ENCODE measurements at regions not wholly inside any gene's neighbourhood (a gene's known extent, or its start where the extent isn't known, plus 50 kb on each side); places are given as distances from the start of the nearest gene placed in this dataset.

DNA sequence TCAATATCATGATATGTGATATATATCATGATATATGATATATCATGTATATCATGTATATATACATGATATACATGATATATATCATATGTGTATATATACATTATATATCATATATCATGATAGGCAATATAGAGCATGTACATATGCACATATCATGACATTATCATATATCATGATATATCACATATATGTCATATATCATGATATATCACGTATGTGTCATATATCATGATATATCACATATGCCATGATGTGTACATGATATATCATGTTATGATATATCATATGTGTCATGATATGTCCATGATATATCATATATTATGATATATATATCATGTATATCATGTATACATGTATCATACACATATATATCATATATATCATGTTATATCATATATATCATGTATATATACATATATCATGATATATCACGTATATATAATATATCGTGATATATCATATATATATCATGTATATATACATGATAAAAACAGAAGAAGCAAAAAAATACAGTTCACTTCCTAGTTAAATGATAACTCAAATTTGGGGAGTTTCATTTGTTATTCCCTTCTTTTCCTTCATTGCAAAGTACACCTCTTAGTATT is 670.1 kb upstream of the EPHA5 start:
- TF ChIP-seq ZNF565 (CRISPR knock-in tag; conservative IDR thresholded peaks at IDR 0.05; ENCODE audit: low read depth) (no peak), OSR1 (CRISPR knock-in tag; IDR thresholded peaks at IDR 0.05) (no peak), CSDC2 (CRISPR knock-in tag; IDR thresholded peaks at IDR 0.05) (no peak), CREB5 (CRISPR knock-in tag; IDR thresholded peaks at IDR 0.05; ENCODE audit: low read depth) (no peak), ZFP30 (CRISPR knock-in tag; IDR thresholded peaks at IDR 0.05) (no peak), BACH2 (CRISPR knock-in tag; IDR thresholded peaks at IDR 0.05; ENCODE audit: borderline replicate concordance) (no peak), RARB (CRISPR knock-in tag; IDR thresholded peaks at IDR 0.05) (no peak), ZNF70 (CRISPR knock-in tag; IDR thresholded peaks at IDR 0.05) (no peak), ESRRG (CRISPR knock-in tag; IDR thresholded peaks at IDR 0.05) (no peak), TOX (CRISPR knock-in tag; IDR thresholded peaks at IDR 0.05; ENCODE audit: borderline replicate concordance) (no peak), CSRNP3 (CRISPR knock-in tag; IDR thresholded peaks at IDR 0.05) (no peak)
- no peak for ATAC-seq

- no peak for ATAC-seq
- TF ChIP-seq, protein P1, sequence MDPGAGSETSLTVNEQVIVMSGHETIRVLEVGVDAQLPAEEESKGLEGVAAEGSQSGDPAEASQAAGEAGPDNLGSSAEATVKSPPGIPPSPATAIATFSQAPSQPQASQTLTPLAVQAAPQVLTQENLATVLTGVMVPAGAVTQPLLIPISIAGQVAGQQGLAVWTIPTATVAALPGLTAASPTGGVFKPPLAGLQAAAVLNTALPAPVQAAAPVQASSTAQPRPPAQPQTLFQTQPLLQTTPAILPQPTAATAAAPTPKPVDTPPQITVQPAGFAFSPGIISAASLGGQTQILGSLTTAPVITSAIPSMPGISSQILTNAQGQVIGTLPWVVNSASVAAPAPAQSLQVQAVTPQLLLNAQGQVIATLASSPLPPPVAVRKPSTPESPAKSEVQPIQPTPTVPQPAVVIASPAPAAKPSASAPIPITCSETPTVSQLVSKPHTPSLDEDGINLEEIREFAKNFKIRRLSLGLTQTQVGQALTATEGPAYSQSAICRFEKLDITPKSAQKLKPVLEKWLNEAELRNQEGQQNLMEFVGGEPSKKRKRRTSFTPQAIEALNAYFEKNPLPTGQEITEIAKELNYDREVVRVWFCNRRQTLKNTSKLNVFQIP (CRISPR knock-in tag; IDR thresholded peaks at IDR 0.05; ENCODE audit: borderline replicate concordance, low read depth), result no peak
- TF ChIP-seq CREB5 (CRISPR knock-in tag; IDR thresholded peaks at IDR 0.05; ENCODE audit: low read depth) (no peak), ZNF70 (CRISPR knock-in tag; IDR thresholded peaks at IDR 0.05) (no peak), BACH2 (CRISPR knock-in tag; IDR thresholded peaks at IDR 0.05; ENCODE audit: borderline replicate concordance) (no peak), TSHZ2 (CRISPR knock-in tag; IDR thresholded peaks at IDR 0.05) (no peak), TCF4 (CRISPR knock-in tag; IDR thresholded peaks at IDR 0.05; ENCODE audit: borderline replicate concordance) (no peak), ZC3H10 (CRISPR knock-in tag; IDR thresholded peaks at IDR 0.05) (no peak), GLIS3 (CRISPR knock-in tag; IDR thresholded peaks at IDR 0.05) (no peak), SNAI2 (CRISPR knock-in tag; IDR thresholded peaks at IDR 0.05) (no peak), ESRRG (CRISPR knock-in tag; IDR thresholded peaks at IDR 0.05) (no peak), CSDC2 (CRISPR knock-in tag; IDR thresholded peaks at IDR 0.05) (no peak), OSR1 (CRISPR knock-in tag; IDR thresholded peaks at IDR 0.05) (no peak), ISL1 (CRISPR knock-in tag; IDR thresholded peaks at IDR 0.05) (no peak), RARB (CRISPR knock-in tag; IDR thresholded peaks at IDR 0.05) (no peak), ZNF8 (CRISPR knock-in tag; IDR thresholded peaks at IDR 0.05) (no peak), ZFP3 (CRISPR knock-in tag; IDR thresholded peaks at IDR 0.05) (no peak), ARNTL (CRISPR knock-in tag; IDR thresholded peaks at IDR 0.05; ENCODE audit: borderline replicate concordance, low read depth) (no peak), CSRNP3 (CRISPR knock-in tag; IDR thresholded peaks at IDR 0.05) (no peak), PPARA (CRISPR knock-in tag; IDR thresholded peaks at IDR 0.05; ENCODE audit: borderline replicate concordance) (no peak)
- TF ChIP-seq, protein P2, sequence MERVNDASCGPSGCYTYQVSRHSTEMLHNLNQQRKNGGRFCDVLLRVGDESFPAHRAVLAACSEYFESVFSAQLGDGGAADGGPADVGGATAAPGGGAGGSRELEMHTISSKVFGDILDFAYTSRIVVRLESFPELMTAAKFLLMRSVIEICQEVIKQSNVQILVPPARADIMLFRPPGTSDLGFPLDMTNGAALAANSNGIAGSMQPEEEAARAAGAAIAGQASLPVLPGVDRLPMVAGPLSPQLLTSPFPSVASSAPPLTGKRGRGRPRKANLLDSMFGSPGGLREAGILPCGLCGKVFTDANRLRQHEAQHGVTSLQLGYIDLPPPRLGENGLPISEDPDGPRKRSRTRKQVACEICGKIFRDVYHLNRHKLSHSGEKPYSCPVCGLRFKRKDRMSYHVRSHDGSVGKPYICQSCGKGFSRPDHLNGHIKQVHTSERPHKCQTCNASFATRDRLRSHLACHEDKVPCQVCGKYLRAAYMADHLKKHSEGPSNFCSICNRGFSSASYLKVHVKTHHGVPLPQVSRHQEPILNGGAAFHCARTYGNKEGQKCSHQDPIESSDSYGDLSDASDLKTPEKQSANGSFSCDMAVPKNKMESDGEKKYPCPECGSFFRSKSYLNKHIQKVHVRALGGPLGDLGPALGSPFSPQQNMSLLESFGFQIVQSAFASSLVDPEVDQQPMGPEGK (CRISPR knock-in tag; IDR thresholded peaks at IDR 0.05; ENCODE audit: borderline replicate concordance), result no peak
These were observed 668.7 kb upstream of the EPHA5 start for GRCh38 chr4:66339007-66339406.
